ENCODE measurements at regions not wholly inside any gene's neighbourhood (a gene's known extent, or its start where the extent isn't known, plus 50 kb on each side); places are given as distances from the start of the nearest gene placed in this dataset.

DNA sequence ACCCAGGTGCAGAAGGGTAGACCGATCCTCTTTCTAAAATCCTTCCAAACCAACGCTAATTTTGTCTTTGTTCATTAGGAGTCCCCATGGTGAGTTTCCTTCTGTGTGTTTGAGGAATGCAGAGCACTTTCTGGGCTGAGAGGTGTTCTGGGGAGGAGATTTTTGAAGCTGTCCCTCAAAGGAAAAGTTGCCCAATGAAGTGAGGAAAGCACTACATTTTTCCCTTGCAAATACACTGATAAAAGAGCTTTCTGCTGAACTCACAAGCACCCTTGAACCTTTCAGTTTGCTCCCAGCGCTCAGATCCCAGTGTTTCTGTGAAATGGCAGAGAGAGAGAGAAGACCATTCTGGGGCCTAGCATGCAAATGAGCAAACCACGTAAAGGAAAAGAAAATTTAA, 299.6 kb upstream of the FANCL start:
- no peak for ATAC-seq

GRCh38 chr2:58539973-58540372, 298.8 kb upstream of the FANCL start:
- no peak for ATAC-seq
- TF ChIP-seq PPARA (CRISPR knock-in tag; IDR thresholded peaks at IDR 0.05; ENCODE audit: borderline replicate concordance), result no peak
- TF ChIP-seq TOX (CRISPR knock-in tag; IDR thresholded peaks at IDR 0.05; ENCODE audit: borderline replicate concordance), result no peak
- TF ChIP-seq ARNTL (CRISPR knock-in tag; IDR thresholded peaks at IDR 0.05; ENCODE audit: borderline replicate concordance, low read depth), result no peak
- TF ChIP-seq SNAI2 (CRISPR knock-in tag; IDR thresholded peaks at IDR 0.05), result no peak
- TF ChIP-seq BACH2 (CRISPR knock-in tag; IDR thresholded peaks at IDR 0.05; ENCODE audit: borderline replicate concordance), result no peak
- TF ChIP-seq POU6F1 (CRISPR knock-in tag; IDR thresholded peaks at IDR 0.05; ENCODE audit: borderline replicate concordance, low read depth), result no peak
- TF ChIP-seq ZNF8 (CRISPR knock-in tag; IDR thresholded peaks at IDR 0.05), result no peak
- TF ChIP-seq ISL1 (CRISPR knock-in tag; IDR thresholded peaks at IDR 0.05), result no peak
- TF ChIP-seq PATZ1 (CRISPR knock-in tag; IDR thresholded peaks at IDR 0.05; ENCODE audit: borderline replicate concordance), result no peak
- TF ChIP-seq RARB (CRISPR knock-in tag; IDR thresholded peaks at IDR 0.05), result no peak

More for the DNA sequence above, 299.6 kb upstream of the FANCL start:
- no peak for TF ChIP-seq ZNF565 (CRISPR knock-in tag; conservative IDR thresholded peaks at IDR 0.05; ENCODE audit: low read depth)
- no peak for TF ChIP-seq CREB5 (CRISPR knock-in tag; IDR thresholded peaks at IDR 0.05; ENCODE audit: low read depth)
- TF ChIP-seq POU6F1 (CRISPR knock-in tag; IDR thresholded peaks at IDR 0.05; ENCODE audit: borderline replicate concordance, low read depth), result no peak
- TF ChIP-seq GLIS3 (CRISPR knock-in tag; IDR thresholded peaks at IDR 0.05), result no peak
- TF ChIP-seq, protein P1, sequence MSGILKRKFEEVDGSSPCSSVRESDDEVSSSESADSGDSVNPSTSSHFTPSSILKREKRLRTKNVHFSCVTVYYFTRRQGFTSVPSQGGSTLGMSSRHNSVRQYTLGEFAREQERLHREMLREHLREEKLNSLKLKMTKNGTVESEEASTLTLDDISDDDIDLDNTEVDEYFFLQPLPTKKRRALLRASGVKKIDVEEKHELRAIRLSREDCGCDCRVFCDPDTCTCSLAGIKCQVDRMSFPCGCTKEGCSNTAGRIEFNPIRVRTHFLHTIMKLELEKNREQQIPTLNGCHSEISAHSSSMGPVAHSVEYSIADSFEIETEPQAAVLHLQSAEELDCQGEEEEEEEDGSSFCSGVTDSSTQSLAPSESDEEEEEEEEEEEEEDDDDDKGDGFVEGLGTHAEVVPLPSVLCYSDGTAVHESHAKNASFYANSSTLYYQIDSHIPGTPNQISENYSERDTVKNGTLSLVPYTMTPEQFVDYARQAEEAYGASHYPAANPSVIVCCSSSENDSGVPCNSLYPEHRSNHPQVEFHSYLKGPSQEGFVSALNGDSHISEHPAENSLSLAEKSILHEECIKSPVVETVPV (CRISPR knock-in tag; IDR thresholded peaks at IDR 0.05), result no peak
- TF ChIP-seq ZC3H10 (CRISPR knock-in tag; IDR thresholded peaks at IDR 0.05), result no peak
- TF ChIP-seq ARNTL (CRISPR knock-in tag; IDR thresholded peaks at IDR 0.05; ENCODE audit: borderline replicate concordance, low read depth), result no peak
- no peak for TF ChIP-seq OSR1 (CRISPR knock-in tag; IDR thresholded peaks at IDR 0.05)
- TF ChIP-seq RARB (CRISPR knock-in tag; IDR thresholded peaks at IDR 0.05), result no peak
- no peak for TF ChIP-seq ZFP3 (CRISPR knock-in tag; IDR thresholded peaks at IDR 0.05)

DNA sequence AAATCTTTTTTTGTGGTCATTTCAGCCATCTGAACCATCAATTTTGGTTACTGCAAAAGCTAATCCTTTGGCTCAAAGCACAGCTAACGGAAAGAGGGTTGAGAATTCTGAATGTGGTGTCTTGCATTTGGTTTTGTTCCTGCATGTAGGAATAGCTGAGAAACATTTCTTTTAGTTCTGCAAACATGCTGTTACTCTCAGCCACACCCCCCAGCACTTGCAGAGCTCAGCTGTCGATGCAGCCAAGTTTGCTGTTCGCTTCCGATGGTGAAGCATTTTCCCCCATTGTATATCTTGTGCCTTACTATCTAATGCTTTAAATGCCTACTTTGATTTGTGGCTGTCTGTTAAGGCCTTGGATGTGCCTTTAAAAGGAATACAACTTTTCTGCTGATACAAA, 294.9 kb upstream of the FANCL start:
- ATAC-seq, result no peak
- TF ChIP-seq CSDC2 (CRISPR knock-in tag; IDR thresholded peaks at IDR 0.05), result no peak
- no peak for TF ChIP-seq ZFP30 (CRISPR knock-in tag; IDR thresholded peaks at IDR 0.05)
- no peak for TF ChIP-seq OSR1 (CRISPR knock-in tag; IDR thresholded peaks at IDR 0.05)
- no peak for TF ChIP-seq PPARA (CRISPR knock-in tag; IDR thresholded peaks at IDR 0.05; ENCODE audit: borderline replicate concordance)
- TF ChIP-seq ISL1 (CRISPR knock-in tag; IDR thresholded peaks at IDR 0.05), result no peak
- no peak for TF ChIP-seq ZFP3 (CRISPR knock-in tag; IDR thresholded peaks at IDR 0.05)
- TF ChIP-seq ARNTL (CRISPR knock-in tag; IDR thresholded peaks at IDR 0.05; ENCODE audit: borderline replicate concordance, low read depth), result no peak
- TF ChIP-seq PATZ1 (CRISPR knock-in tag; IDR thresholded peaks at IDR 0.05; ENCODE audit: borderline replicate concordance), result no peak
- no peak for TF ChIP-seq ZNF565 (CRISPR knock-in tag; conservative IDR thresholded peaks at IDR 0.05; ENCODE audit: low read depth)
- TF ChIP-seq TOX (CRISPR knock-in tag; IDR thresholded peaks at IDR 0.05; ENCODE audit: borderline replicate concordance), result no peak
- no peak for TF ChIP-seq ZC3H10 (CRISPR knock-in tag; IDR thresholded peaks at IDR 0.05)
- TF ChIP-seq TCF4 (CRISPR knock-in tag; IDR thresholded peaks at IDR 0.05; ENCODE audit: borderline replicate concordance), result no peak
- TF ChIP-seq POU6F1 (CRISPR knock-in tag; IDR thresholded peaks at IDR 0.05; ENCODE audit: borderline replicate concordance, low read depth), result no peak
- TF ChIP-seq SNAI2 (CRISPR knock-in tag; IDR thresholded peaks at IDR 0.05), result no peak
